ENCODE measurements at regions not wholly inside any gene's neighbourhood (a gene's known extent, or its start where the extent isn't known, plus 50 kb on each side); places are given as distances from the start of the nearest gene placed in this dataset.
A peak's percentile ranks its signal among the peaks of the same experiment; 100 is the strongest.

DNA sequence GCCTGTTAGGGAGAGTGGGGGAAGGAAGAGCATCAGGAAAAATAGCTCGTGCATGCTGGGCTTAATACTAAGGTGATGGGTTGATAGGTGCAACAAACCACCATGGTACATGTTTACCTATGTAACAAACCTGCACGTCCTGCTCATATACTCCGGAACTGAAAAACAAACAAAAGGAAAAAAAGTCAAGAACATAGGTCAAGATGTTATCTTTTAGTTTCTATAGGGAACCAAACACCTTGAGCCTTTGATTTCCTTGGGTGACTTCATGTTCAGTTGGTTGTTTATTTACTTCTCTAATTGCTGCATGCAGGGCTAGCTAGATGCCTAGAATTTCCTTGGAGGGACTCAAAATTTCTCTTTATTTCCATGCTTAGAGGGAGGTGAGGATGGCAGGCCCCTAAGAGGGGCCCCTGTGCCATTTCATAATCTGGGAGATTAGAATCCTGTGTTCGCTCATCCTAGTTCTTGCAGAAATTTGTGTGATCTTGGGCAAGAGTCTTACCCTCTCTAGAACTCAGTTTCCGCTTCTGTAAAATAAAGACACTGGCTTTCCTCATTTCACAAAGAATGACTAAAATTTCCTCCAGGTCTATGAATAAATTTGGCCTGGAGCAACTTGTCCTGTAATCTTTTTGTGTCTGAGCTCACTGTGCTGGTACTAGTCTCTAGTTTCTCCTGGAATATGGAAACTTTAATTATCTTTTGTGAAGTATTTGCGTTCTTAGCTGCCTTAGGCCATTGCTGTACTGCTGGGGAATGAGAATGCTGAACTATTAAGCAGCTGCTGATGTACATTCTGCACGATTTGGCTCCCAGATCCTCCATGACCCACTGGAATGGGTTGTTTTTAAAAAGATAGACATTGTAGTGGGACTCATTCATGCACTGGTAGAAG is 457.5 kb downstream of the EDEM1 start:
- no peak for DNase-seq (ENCODE audit: low spot score)
- in situ Hi-C loops (cut with HindIII; ENCODE audit: low sequenced_read_pairs), result no loop called here

DNA sequence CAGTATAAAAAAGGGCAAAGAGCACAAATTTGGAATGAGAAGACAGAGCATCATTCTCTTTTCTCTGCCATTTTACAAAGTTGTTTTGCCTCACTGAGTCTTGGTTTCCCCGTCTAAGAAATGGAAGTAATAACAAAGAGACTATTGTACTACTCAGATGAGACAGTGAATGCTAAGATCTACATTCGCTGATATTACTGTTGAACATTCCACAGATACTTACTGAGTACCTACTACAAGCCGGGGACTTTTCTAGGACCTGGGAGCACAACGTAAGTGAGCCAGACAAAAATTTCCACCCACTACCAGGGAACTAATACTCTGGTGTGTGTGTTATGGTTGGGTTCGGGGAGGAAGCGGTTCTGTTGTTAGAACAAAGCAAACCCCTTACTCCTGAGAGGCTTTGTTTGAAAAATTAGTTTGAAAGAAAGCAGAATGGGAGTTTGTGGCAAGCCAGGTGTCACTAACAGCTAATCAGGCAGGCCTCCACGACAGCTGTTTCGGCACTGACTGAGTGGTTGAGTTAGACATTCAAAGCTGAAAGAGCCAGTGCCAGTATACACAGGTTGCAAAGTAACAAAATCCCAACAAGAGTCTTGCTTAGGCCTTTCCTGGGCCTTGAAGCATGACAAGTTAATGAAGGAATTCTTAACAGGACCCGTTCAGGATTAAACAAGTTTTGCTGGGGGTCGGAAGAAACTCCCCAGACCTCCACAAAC is 458.3 kb downstream of the EDEM1 start:
- in situ Hi-C loops (cut with HindIII; ENCODE audit: low sequenced_read_pairs), result no loop called here
- no peak for DNase-seq (ENCODE audit: low spot score)

DNA sequence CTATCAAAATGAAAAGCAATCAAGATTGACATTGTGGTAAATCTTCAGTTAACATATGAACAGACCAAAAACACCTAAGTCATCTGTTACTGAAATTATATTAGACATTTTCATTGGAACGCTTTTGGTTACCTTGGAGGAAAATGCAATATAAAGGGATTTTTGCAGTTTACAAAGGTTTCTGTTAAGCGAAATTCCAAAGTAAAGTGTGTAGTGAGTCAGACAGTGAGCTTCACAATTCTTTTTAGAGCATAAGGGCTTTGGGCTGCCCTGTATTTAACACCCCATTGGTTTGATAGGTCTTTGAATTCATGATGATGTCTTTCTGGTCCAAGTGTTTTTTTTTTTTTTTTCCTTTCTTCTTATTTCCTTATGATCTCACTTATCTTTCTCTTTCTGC is 462.8 kb downstream of the EDEM1 start:
- in situ Hi-C loops (cut with HindIII; ENCODE audit: low sequenced_read_pairs), result no loop called here
- DNase-seq (ENCODE audit: low spot score), result no peak

DNA sequence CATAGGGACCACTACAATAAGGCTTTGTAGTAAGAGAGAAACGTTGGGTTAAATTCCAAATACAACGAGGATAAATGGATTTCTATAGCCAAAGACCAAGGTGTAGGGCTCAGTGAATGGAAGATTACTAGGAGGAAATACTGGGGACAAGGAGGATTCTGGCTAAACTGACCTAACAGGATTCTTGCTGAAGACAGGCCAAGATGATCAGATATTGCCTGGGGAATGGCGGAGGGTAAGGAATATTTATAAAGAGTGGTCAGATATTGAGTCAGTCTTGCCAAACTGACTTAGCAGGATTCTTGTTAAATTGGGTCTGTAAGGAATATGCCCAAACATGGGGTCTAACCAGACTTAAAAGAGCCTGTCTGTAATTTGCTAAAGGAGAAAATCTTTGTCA is 463.8 kb downstream of the EDEM1 start:
- in situ Hi-C loops (cut with HindIII; ENCODE audit: low sequenced_read_pairs), result no loop called here
- no peak for DNase-seq (ENCODE audit: low spot score)

DNA sequence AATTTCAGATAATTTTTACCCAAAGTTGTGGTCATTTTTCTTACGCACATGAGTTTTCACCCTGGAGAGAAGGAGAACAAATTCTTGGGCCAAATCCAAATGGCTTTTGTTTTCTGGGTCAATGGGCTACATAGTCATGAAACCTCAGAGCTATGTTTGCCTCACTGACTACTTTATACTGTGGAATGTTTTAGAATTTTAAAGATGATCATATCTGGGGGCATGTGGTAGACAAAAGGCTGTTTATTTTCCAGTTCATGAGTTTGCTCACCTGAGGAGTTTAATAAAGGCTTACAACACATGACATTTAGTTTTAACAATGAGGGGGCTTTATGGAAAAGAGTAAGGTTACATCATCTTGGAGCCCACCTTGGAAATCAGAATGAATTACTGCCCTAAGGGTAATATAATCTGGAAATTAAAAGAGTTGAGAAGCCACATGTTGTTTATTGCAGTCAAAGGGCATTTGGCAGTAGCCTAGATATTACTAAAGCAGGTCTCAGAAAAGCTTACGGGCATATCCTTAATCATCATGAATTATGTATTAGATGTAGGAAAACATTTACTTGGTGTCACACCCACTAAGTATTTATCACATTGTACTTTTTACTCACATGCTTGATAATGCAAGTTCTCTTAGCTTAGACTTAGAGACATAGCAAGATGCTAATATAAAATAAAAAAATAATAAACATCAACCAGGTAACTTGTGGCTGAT is 466.1 kb downstream of the EDEM1 start:
- no peak for DNase-seq (ENCODE audit: low spot score)
- in situ Hi-C loops (cut with HindIII; ENCODE audit: low sequenced_read_pairs), result no loop called here

DNA sequence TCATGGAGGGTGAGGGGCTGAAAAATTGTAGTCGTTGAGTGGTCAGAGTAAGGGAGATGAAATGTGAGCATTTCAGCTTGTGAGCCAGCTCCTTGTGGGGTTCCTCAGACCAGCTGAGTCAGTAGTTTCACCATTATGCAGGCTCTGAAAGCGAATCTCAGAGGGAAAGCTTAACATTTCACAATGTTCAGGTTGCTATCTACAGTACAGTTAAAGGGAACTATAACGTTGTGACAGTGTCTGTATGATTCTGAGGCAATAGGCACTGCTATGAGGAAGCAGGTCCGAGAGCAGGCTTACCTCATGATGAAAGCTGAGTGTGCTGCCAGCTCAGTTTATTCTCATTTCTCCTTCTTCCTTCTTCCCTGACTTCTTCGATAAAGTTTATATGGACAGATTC is 469.6 kb downstream of the EDEM1 start:
- in situ Hi-C loops (cut with HindIII; ENCODE audit: low sequenced_read_pairs), result no loop called here
- no peak for DNase-seq (ENCODE audit: low spot score)

DNA sequence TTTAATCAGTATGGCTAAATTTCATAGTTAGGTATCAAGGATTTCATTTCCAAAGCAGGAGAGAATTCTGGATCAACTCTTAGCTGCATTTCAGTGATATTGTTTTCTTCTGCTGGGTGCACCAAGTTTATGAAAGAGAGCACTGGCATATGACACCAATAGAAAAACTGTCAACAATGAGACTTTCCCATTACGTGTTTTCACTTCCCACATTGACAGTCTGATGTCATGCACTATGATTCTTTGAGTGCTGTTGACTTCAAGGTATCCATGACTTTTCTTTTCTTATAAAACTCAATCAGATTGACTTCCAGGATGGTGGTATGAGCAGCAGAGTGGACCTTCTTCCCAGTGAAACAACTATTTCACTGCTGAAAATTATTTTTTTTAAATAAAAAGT is 476.1 kb downstream of the EDEM1 start:
- DNase-seq (ENCODE audit: low spot score), result no peak
- in situ Hi-C loops (cut with HindIII; ENCODE audit: low sequenced_read_pairs), result no loop called here

DNA sequence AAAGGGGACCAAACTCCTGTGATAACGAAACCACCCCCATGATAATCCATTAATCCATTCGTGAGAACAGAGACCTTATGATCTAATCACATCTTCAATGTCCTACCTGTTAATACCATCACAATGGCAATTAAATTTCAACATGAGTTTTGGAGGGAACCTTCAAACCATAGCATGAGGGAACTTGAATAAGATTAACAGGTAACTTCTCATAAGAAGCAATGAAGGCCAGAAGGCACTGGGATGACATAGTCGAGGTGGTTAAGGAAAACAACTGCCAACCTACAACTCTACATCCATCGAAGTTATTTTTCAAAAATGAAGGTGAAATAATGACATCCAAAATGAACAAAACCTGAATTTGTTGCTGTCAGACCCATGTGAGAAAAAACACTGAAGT is 478.9 kb downstream of the EDEM1 start:
- DNase-seq (ENCODE audit: low spot score), result no peak
- in situ Hi-C loops (cut with HindIII; ENCODE audit: low sequenced_read_pairs), result no loop called here

DNA sequence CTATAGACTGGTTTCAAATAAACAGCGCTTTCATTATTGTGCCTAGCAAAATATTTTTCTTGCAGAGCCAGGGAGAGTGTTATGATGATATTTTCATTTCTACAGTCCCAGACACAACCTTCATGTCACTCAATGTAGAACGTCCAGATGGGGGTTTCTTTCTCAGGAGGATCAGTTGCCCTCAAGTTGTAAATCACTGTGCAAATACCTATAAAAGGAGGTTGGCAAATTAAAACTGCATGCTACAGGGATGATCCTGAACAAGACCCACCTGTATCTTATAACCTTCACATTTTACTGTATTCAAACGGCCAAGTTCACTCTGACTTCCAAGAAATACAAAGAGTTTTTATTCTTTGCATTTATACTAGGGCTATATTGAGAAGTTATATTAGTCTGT is 486.0 kb downstream of the EDEM1 start:
- DNase-seq (ENCODE audit: low spot score), result no peak
- in situ Hi-C loops (cut with HindIII; ENCODE audit: low sequenced_read_pairs), result no loop called here

DNA sequence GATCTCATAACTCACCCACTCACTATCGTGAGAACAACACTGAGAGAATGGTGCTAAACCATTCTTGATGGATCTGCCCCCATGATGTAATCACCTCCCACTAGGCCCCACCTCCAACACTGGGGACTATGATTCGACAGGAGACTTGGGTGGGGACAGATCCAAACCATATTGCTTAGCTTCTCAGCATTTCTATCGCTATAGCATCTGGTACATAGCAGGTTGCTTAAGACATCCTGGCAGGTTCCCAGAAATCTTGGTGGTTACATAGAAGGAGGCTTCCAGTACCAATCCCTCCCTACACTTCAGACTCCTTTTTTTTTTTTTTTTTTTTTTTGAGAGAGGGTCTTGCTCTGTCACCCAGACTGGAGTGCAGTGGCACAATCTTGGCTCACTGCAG is 487.8 kb downstream of the EDEM1 start:
- in situ Hi-C loops (cut with HindIII; ENCODE audit: low sequenced_read_pairs), result no loop called here
- DNase-seq (ENCODE audit: low spot score), result peak; percentile 1

DNA sequence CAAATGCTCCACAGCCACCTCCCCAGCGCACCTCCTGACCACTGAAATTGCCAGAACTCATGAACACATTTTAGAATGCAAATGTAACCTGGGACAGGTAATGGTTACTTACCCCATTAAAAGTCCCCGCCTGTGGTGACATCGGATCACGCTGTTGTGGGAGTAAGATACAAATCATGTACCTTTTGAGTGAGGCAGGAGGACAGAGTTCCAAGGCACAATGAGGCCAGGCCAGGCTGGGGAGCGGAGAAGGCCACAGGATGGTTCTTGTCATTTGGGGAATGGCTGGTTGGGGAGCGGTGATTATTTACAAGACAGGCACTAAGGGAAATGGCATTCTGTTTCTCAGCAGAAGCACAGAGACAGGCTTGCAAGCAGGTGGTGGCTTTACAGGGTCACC is 490.0 kb downstream of the EDEM1 start:
- peak; percentile 1 for DNase-seq (ENCODE audit: low spot score)
- in situ Hi-C loops (cut with HindIII; ENCODE audit: low sequenced_read_pairs), result no loop called here

DNA sequence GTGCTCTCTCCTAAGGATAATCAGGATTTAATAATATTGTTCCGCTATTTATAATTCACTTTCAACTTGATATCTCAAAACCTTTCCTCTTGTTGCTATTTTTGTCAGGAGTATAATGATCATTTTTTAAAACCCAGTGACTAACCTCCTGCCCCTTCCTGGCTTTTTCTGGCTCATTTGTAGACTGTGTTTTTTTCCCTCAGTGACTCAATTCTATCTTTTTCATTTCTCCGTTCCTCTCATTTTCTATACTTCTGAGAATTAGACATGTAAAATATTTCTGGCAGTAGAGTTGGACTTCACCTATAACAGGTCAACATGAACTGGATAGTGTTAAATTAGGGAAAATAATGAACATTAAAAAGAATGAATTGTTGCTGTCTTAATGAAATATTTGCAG is 490.7 kb downstream of the EDEM1 start:
- in situ Hi-C loops (cut with HindIII; ENCODE audit: low sequenced_read_pairs), result no loop called here
- no peak for DNase-seq (ENCODE audit: low spot score)

DNA sequence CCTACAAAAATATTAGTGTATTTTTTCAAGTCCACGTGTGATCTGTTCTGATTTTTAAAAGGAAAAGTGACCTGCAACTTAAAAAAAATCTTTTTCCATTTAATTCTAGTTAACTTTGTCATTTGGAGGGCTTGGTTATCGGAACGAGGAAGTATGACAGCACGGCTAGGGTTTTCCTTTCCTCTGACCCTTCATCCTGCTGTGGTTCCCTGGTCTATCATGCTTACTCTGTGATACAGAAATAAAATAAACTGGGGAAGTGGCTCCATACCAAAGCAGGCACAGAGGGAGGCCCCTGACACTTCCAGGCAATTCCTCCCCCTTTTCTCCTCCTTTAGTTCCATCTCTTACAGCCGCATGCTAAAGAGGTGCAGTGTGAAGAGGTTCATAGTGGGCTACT is 491.3 kb downstream of the EDEM1 start:
- DNase-seq (ENCODE audit: low spot score), result no peak
- in situ Hi-C loops (cut with HindIII; ENCODE audit: low sequenced_read_pairs), result no loop called here

DNA sequence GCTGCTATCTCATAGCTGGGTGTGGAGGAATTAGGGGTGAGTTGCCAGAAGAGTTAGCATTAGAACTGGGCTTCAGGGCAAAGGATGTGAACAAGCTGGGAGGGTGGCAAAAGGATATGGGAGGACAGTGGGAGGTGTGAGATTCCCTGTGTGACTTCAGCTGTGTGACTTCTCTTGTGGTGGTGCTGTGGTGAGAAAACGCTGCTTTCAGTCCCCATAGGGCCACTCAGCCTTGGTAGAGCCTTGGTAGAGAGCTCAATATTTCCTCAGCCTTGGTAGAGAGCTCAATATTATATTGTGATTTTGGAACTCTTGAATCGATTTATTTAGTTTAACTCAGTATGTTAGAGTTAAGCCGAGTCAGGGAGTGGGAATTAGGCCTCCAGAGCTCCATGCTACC is 499.7 kb downstream of the EDEM1 start:
- no peak for DNase-seq (ENCODE audit: low spot score)
- in situ Hi-C loops (cut with HindIII; ENCODE audit: low sequenced_read_pairs), result no loop called here

DNA sequence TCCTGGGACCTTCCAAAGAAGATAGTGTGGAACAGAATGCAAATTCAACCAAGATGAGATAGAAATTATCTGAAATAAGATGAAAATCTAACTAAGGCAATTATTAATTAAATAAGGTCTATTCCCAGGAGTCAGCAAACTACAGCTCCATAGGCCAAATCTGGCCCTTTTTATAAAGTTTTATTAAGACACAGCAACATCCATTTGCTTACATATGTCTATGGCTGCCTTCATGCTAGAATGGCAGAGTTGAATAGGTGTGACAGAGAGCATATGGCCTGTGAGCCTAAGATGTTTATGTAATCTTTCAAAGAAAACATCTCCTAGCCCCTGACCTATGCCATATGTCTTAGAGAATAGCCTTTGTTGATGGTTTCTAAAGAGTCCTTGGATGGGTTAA is 503.0 kb downstream of the EDEM1 start:
- no peak for DNase-seq (ENCODE audit: low spot score)
- in situ Hi-C loops (cut with HindIII; ENCODE audit: low sequenced_read_pairs), result no loop called here

DNA sequence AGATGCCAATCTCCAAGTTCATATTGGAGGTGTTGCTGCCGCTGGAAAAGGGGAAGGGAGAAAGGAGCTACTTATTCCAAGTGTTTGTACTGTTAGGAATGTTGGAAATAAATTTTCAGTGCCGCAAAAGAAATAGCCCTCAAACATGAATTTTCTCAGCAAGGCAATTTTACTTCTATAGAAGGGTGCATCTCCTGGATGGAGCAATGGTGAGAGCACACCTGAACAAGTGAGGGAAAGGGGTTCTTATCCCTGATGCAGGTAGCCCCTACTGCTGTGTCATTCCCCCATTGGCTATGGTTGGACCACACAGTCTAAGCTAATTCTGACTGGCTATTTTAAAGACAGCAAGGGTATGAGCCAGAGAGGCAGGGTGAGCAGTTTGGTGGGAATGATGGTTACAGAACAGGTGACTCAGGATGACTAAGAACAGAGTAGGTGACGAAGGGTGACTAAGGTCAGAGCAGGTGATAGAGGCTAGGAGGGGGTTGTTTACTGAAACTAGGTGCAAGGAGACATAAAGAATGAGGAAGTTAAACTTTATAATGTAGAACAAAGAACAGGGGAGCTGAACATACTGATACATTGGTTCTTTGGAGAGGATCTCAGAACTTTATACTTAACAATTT is 503.5 kb downstream of the EDEM1 start:
- in situ Hi-C loops (cut with HindIII; ENCODE audit: low sequenced_read_pairs), result no loop called here

DNA sequence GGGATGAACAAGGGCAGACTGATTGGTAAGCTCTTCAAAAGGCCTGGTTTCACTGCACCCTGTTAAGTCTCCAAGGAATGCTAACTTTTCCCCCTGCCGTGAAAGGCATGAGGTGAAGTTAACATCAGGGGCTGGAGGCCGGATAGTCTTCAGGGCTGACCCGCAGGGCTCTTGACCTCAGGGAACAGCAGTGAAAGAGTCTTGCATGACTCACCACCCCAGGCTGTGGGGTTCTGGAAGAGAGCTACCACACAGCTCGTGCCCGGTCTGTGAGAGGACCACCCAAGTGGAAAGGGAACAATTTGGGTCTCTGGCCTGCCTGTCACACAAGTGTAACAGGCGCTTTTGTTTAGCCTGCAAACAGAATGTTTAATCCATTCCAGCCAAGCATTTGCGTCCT is 504.9 kb downstream of the EDEM1 start:
- in situ Hi-C loops (cut with HindIII; ENCODE audit: low sequenced_read_pairs), result no loop called here
- DNase-seq (ENCODE audit: low spot score), result no peak

More for the DNA sequence above, 503.5 kb downstream of the EDEM1 start:
- DNase-seq (ENCODE audit: low spot score), result no peak

DNA sequence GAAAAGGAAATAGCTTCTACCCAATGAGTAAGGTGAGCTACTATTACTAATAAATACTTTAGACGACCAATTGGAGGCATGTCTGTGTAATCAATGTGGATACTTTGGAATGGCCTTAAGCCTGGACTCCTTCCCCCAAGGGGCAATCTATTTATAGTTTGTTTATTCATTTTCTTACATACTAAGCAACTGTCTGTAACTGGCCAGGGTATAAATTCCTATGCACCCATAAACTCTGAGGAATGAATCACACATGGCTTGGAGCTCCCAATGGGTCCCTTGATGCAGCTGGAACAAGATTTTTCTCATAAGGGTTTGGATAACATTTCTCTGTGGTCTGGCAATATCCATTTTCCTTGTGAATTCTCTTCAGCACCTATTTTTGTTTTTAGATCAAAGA is 506.8 kb downstream of the EDEM1 start:
- in situ Hi-C loops (cut with HindIII; ENCODE audit: low sequenced_read_pairs), result no loop called here
- DNase-seq (ENCODE audit: low spot score), result no peak

DNA sequence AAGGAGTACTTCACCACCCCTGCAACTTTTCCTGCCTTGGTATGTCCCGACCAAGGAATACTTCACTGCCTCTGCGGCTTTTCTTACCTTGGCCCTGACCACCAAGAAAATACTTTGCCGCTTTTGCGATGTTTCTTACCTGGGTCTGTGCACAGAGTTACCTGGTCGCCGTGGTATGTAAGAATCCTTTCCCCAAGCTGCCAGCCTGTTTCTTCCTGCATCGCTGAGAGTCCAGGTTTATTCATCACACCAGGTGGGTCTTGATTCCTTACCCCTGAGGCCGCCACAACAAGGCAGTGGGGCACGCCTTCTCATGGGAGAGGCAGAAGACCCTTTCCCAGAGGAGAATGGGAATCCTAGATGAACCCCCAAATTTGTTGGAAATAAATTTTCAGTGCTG is 511.3 kb downstream of the EDEM1 start:
- in situ Hi-C loops (cut with HindIII; ENCODE audit: low sequenced_read_pairs), result no loop called here
- DNase-seq (ENCODE audit: low spot score), result no peak

DNA sequence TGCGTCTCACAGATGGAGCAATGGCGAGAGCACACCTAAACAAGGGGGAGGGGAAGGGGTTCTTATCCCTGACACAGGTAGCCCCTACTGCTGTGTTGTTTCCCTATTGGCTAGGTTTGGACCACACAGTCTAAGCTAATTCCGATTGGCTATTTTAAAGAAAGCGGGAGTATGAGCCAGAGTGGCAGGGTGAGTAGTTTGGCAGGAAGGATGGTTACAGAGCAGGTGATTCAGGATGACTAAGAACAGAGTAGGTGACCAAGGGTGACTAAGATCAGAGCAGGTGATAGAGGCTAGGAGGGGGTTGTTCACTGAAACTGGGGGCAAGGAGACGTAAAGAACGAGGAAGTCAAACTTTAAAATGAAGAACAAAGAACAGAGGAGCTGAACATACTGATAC is 511.8 kb downstream of the EDEM1 start:
- DNase-seq (ENCODE audit: low spot score), result no peak
- in situ Hi-C loops (cut with HindIII; ENCODE audit: low sequenced_read_pairs), result no loop called here

Measured in G401 (cell line).